GM19468 (cell line): ENCODE measurements at regions not wholly inside any gene's neighbourhood (a gene's known extent, or its start where the extent isn't known, plus 50 kb on each side); places are given as distances from the start of the nearest gene placed in this dataset.
"Not testable (repeated sequence)": the region's sequence is repeated elsewhere in the genome, so short reads cannot be mapped to it uniquely, and the experiment has no call there.

Source experiments
- ATAC-seq: cut with Tn5 transposase; IDR thresholded peaks from one replicate; pipeline ENCODE4 v1.9.1; 2021; ENCODE audit warnings: mild to moderate bottlenecking, moderate library complexity, moderate number of reproducible peaks; ENCODE audit not compliant: unreplicated experiment; ENCODE audit errors: extremely low read depth

GRCh38 chrX:122582280-122582974 lies 601.7 kb upstream of the GRIA3 start:
- ATAC-seq = no peak

- no peak for ATAC-seq
Observed at GRCh38 chrX:122582975-122583305, 601.1 kb upstream of the GRIA3 start.

GRCh38 chrX:122583551-122583950 lies 600.5 kb upstream of the GRIA3 start:
- no peak for ATAC-seq

- no peak for ATAC-seq
Observed at GRCh38 chrX:122584981-122585380, 599.1 kb upstream of the GRIA3 start.

- no peak for ATAC-seq
Observed at GRCh38 chrX:122586831-122587230, 597.2 kb upstream of the GRIA3 start.

- no peak for ATAC-seq
Observed at GRCh38 chrX:122591546-122591945, 592.5 kb upstream of the GRIA3 start.

GRCh38 chrX:122596998-122597397 lies 587.1 kb upstream of the GRIA3 start:
- ATAC-seq = no peak

GRCh38 chrX:122622795-122623194 lies 561.3 kb upstream of the GRIA3 start:
- no peak for ATAC-seq

GRCh38 chrX:122625239-122625638 lies 558.8 kb upstream of the GRIA3 start:
- no peak for ATAC-seq

- no peak for ATAC-seq
Observed at GRCh38 chrX:122625821-122626220, 558.3 kb upstream of the GRIA3 start.

GRCh38 chrX:122626871-122627270 lies 557.2 kb upstream of the GRIA3 start:
- no peak for ATAC-seq

- ATAC-seq = no peak
Observed at GRCh38 chrX:122641136-122641535, 542.9 kb upstream of the GRIA3 start.

GRCh38 chrX:122641826-122642225 lies 542.3 kb upstream of the GRIA3 start:
- ATAC-seq = no peak

- ATAC-seq = not testable (repeated sequence)
Observed at GRCh38 chrX:122655256-122655655, 528.8 kb upstream of the GRIA3 start.

- no peak for ATAC-seq
Observed at GRCh38 chrX:122666601-122667000, 517.5 kb upstream of the GRIA3 start.

- ATAC-seq = no peak
Observed at GRCh38 chrX:122667667-122668066, 516.4 kb upstream of the GRIA3 start.

GRCh38 chrX:122703762-122704161 lies 480.3 kb upstream of the GRIA3 start:
- ATAC-seq = no peak

GRCh38 chrX:122739770-122740169 lies 444.3 kb upstream of the GRIA3 start:
- no peak for ATAC-seq

- ATAC-seq = no peak
Observed at GRCh38 chrX:122770581-122770980, 413.5 kb upstream of the GRIA3 start.

GRCh38 chrX:122771933-122772332 lies 412.1 kb upstream of the GRIA3 start:
- no peak for ATAC-seq

- no peak for ATAC-seq
Observed at GRCh38 chrX:122777766-122778165, 406.3 kb upstream of the GRIA3 start.

- ATAC-seq = no peak
Observed at GRCh38 chrX:122783918-122784317, 400.2 kb upstream of the GRIA3 start.

- ATAC-seq = no peak
Observed at GRCh38 chrX:122787231-122787630, 396.8 kb upstream of the GRIA3 start.
